K562 (cell line): ENCODE measurements at regions not wholly inside any gene's neighbourhood (a gene's known extent, or its start where the extent isn't known, plus 50 kb on each side); places are given as distances from the start of the nearest gene placed in this dataset.

Source experiments
- ATAC-seq: fragments of 200-7000 bp; cut with Tn5 transposase; 3 replicates; pipeline ENCODE4 v1.9.1; 2020; ENCODE audit warnings: moderate library complexity
- BruUV-seq: library from RNA; stranded (reverse); fragments of 400-500 nt; replicated peaks from 2 replicates; lab custom pipeline; 2021; lab: Mats Ljungman, UMichigan
- CTCF ChIA-PET: fragments of 300-600 bp; formaldehyde crosslinking; extraction: SDS; loops from one replicate; lab custom pipeline; 2021; ENCODE audit warnings: low intra/inter-chr PET ratio; lab: Yijun Ruan, JAX
- POLR2A ChIA-PET: fragments of 300-600, 350-650 bp; sonication (Branson Sonifier 250); formaldehyde crosslinking; extraction: SDS; loops from one replicate; lab custom pipeline; 2021; ENCODE audit warnings: antibody characterized with exemption, inconsistent platforms; lab: Yijun Ruan, JAX
- DNase-seq, 4 experiments: peaks; one replicate each; pipeline versions ENCODE4 v3.0.0 to v3.0.0-alpha.2; 2011 to 2018; ENCODE audit warnings: low spot score in 3 of 4, mixed read lengths in 3 of 4; ENCODE audit errors: extremely low read depth in 1 of 4
- FAIRE-seq: peaks from 2 replicates; lab custom pipeline; 2011; peaks lifted over from hg19 to GRCh38; lab: Jason Lieb, UNC
- H2AFZ ChIP-seq: 2 replicates; pipeline ENCODE4 v1.6.0; 2011; ENCODE audit warnings: low read depth, low read length, control low read depth, inconsistent platforms
- H3K27ac ChIP-seq: fragments of 200-600 bp; 3 replicates; pipeline ENCODE4 v1.8.0; 2011; ENCODE audit warnings: low read depth, mild to moderate bottlenecking, control low read depth, inconsistent platforms, low read length, moderate library complexity, mixed read lengths; ENCODE audit errors: extremely low read depth
- H3K27me3 ChIP-seq, 2 experiments: fragments of 300-600 bp in 1 of 2; 2 replicates in 1 of 2; 3 replicates in 1 of 2; pipeline versions ENCODE4 v1.6.0 to v1.8.0; 2011; ENCODE audit warnings: inconsistent platforms in 2 of 2, low read length in 2 of 2, mild to moderate bottlenecking in 1 of 2, mixed read lengths in 1 of 2, moderate library complexity in 1 of 2; ENCODE audit not compliant: control insufficient read depth in 2 of 2, insufficient read depth in 2 of 2
- H3K36me3 ChIP-seq: fragments of 300-600 bp; 3 replicates; pipeline ENCODE4 v1.8.0; 2011; ENCODE audit warnings: mild to moderate bottlenecking, low read length, inconsistent platforms; ENCODE audit not compliant: control insufficient read depth, insufficient read depth
- H3K4me1 ChIP-seq, 2 experiments: fragments of 200-600 bp in 1 of 2; replicated peaks in 1 of 2; 2 replicates in 1 of 2; 3 replicates in 1 of 2; pipeline versions ENCODE4 v1.5.1 to v1.8.0; 2011; ENCODE audit warnings: inconsistent platforms in 2 of 2, low read length in 2 of 2, mild to moderate bottlenecking in 1 of 2, mixed read lengths in 1 of 2, moderate library complexity in 1 of 2; ENCODE audit not compliant: control insufficient read depth in 2 of 2, insufficient read depth in 2 of 2
- H3K4me2 ChIP-seq: 2 replicates; pipeline ENCODE4 v1.6.1; 2011; ENCODE audit warnings: low read length, control low read depth, inconsistent platforms, mixed read lengths; ENCODE audit not compliant: insufficient read depth
- H3K4me3 ChIP-seq: fragments of 200-600 bp; sonication (generic), shearing (Covaris generic); 2 replicates; pipeline ENCODE4 v1.5.1; 2016; ENCODE audit warnings: control low read depth, inconsistent platforms
- H3K79me2 ChIP-seq: fragments of 200-600 bp; 3 replicates; pipeline ENCODE4 v1.8.0; 2011; ENCODE audit warnings: low read length, inconsistent platforms; ENCODE audit not compliant: control insufficient read depth, insufficient read depth
- H3K9ac ChIP-seq, 2 experiments: 2 replicates each; pipeline versions ENCODE4 v1.6.0 to v1.6.1; 2011; ENCODE audit warnings: low read depth in 2 of 2, low read length in 2 of 2, control low read depth in 1 of 2, inconsistent platforms in 1 of 2, mild to moderate bottlenecking in 1 of 2, mixed read lengths in 1 of 2; ENCODE audit not compliant: insufficient read depth in 1 of 2
- H3K9me1 ChIP-seq: one replicate; pipeline ENCODE4 v1.6.0; 2011; ENCODE audit warnings: inconsistent platforms, mild to moderate bottlenecking, low read length, moderate library complexity; ENCODE audit not compliant: control insufficient read depth, insufficient read depth
- H3K9me3 ChIP-seq: replicated peaks from 2 replicates; pipeline ENCODE4 v1.5.1; 2011; ENCODE audit warnings: low read depth, low read length, inconsistent platforms; ENCODE audit not compliant: control insufficient read depth, insufficient read depth
- H4K20me1 ChIP-seq: replicated peaks from 2 replicates; pipeline ENCODE4 v1.6.1; 2011; ENCODE audit warnings: low read length, inconsistent platforms, mixed read lengths; ENCODE audit not compliant: control insufficient read depth, insufficient read depth
- ELF4 ChIP-seq: fragments of 450-650 bp; formaldehyde crosslinking; IDR thresholded peaks from 2 replicates; pipeline ENCODE4 v1.4.0; 2022; ENCODE audit warnings: missing genetic modification characterization
- ZNF134 ChIP-seq: fragments of 250-450 bp; sonication (Bioruptor Pico); conservative IDR thresholded peaks from 2 replicates; pipeline ENCODE4 v1.4.0; 2020
- ZNF699 ChIP-seq: fragments of 250-450 bp; sonication (Bioruptor Pico); IDR thresholded peaks from 2 replicates; pipeline ENCODE4 v1.8.0; 2021; ENCODE audit warnings: mild to moderate bottlenecking, moderate library complexity; ENCODE audit not compliant: insufficient replicate concordance
- ZNF785 ChIP-seq: fragments of 250-450 bp; sonication (Bioruptor Pico); IDR thresholded peaks from 2 replicates; pipeline ENCODE4 v1.4.0; 2020; ENCODE audit warnings: mild to moderate bottlenecking
- WGBS: fragments of 100-300 bp; shearing (Covaris generic); methylation state at CpG from one replicate; pipeline ENCODE4 v1.1.6; 2016; ENCODE audit warnings: low coverage, mixed read lengths; ENCODE audit not compliant: insufficient coverage; ENCODE audit errors: missing lambda C conversion rate; 5-methylcytosine and 5-hydroxymethylcytosine counted together
- in situ Hi-C: fragments of 300-500 bp; cut with MboI; formaldehyde crosslinking; loops from 4 replicates; pipeline ENCODE4 v1.15.0; 2018; ENCODE audit warnings: inconsistent platforms, mixed read lengths
- intact Hi-C: fragments of 100-400 bp; cut with micrococcal nuclease; formaldehyde crosslinking; loops from 2 replicates; pipeline ENCODE4 v1.14.2; 2022
- TF ChIP-seq, protein P1 (sequence below): fragments of 450-650 bp; formaldehyde crosslinking; IDR thresholded peaks from 2 replicates; pipeline ENCODE4 v1.4.0; 2020; ENCODE audit warnings: mild to moderate bottlenecking, mixed read lengths

DNA sequence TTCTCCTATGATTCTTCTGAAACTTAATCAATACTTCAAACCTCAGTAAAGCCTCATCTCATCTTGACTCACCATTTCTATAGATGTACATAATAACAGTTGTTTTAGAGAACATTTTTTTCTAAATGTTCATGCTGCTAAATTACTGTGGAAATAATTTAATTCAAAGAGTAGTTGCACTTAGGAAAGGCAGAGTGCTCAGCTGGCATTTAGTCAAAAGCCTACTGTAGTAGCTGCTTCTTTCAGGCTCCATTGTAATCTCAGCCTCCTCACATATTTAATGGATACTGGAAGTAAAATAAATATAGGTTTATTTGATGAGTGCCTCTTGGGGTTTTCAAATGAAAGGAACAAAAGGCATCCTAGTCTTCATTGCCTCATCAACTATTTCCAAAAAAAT is 325.0 kb downstream of the CCER1 start:
- Histone ChIP-seq H3K4me2 (no peak overlapping the region), H3K79me2 (no peaks in the 10 kb centered on the region), H3K4me3 (no peak overlapping the region), H4K20me1 (no peaks in the 10 kb centered on the region), H3K9me3 (no peaks in the 10 kb centered on the region; the same call in 1 of the 2 replicates), H2AFZ (no peak overlapping the region), H3K4me1 (no peaks in the 10 kb centered on the region), H3K9ac (no peak overlapping the region), H3K9me1 (no peaks in the 10 kb centered on the region), H3K27ac (no peak overlapping the region), H3K27me3 (no peaks in the 10 kb centered on the region), H3K36me3 (no peaks in the 10 kb centered on the region)
- no peak for ATAC-seq
- POLR2A ChIA-PET, result no interaction called here
- no TSS peak for BruUV-seq
- intact Hi-C loops, result no loop called here
- in situ Hi-C loops, result no loop called here
- TF ChIP-seq ZNF785 (CRISPR knock-in tag) (no peak), ELF4 (CRISPR knock-in tag) (no peak), ZNF134 (CRISPR knock-in tag) (no peak)
- DNase-seq, result no peak
- CTCF ChIA-PET, result no interaction called here
- FAIRE-seq, result no peak

DNA sequence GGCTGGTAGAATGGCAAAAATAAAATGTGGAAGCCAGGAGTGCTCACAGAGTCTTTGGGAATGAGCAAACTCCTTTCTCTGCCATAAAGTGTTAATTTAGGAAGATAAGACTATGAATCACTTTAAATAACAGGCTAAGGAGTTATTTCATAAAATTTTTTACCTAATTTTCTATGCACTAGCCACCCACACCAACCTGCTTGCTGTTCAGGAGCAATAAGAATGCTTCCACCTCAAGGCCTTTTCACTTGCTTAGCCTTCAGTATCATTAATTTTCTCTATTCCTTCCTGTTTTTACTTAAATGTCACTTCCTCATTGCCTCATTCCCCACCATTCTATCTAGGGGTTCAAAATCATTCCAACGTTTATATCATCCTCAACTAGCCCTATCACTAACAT is 326.8 kb downstream of the CCER1 start:
- in situ Hi-C loops, result no loop called here

More for the DNA sequence above, 326.8 kb downstream of the CCER1 start:
- no peaks in the 10 kb centered on the region for H3K36me3 ChIP-seq
- no peaks in the 10 kb centered on the region; the same call in 1 of the 2 replicates for H3K9me3 ChIP-seq
- no peaks in the 10 kb centered on the region for H3K79me2 ChIP-seq
- no peak overlapping the region for H3K4me3 ChIP-seq
- H2AFZ ChIP-seq, result no peak overlapping the region
- H4K20me1 ChIP-seq, result no peaks in the 10 kb centered on the region
- CTCF ChIA-PET, result no interaction called here
- 0% methylated on average over 1 of the region's 1 CpG for WGBS
- H3K27ac ChIP-seq, result no peak overlapping the region
- no TSS peak for BruUV-seq
- no peak for FAIRE-seq
- no peaks in the 10 kb centered on the region for H3K4me1 ChIP-seq
- H3K9me1 ChIP-seq, result no peaks in the 10 kb centered on the region
- POLR2A ChIA-PET, result no interaction called here
- H3K4me2 ChIP-seq, result no peak overlapping the region
- no peak for DNase-seq
- no peak for ATAC-seq
- no peak overlapping the region for H3K9ac ChIP-seq
- intact Hi-C loops, result no loop called here
- H3K27me3 ChIP-seq, result no peaks in the 10 kb centered on the region
- TF ChIP-seq, protein P1, sequence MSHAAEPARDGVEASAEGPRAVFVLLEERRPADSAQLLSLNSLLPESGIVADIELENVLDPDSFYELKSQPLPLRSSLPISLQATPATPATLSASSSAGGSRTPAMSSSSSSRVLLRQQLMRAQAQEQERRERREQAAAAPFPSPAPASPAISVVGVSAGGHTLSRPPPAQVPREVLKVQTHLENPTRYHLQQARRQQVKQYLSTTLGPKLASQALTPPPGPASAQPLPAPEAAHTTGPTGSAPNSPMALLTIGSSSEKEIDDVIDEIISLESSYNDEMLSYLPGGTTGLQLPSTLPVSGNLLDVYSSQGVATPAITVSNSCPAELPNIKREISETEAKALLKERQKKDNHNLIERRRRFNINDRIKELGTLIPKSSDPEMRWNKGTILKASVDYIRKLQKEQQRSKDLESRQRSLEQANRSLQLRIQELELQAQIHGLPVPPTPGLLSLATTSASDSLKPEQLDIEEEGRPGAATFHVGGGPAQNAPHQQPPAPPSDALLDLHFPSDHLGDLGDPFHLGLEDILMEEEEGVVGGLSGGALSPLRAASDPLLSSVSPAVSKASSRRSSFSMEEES (CRISPR knock-in tag), result no peak
- TF ChIP-seq ZNF699 (CRISPR knock-in tag), result no peak
